ENCODE measurements at regions not wholly inside any gene's neighbourhood (a gene's known extent, or its start where the extent isn't known, plus 50 kb on each side); places are given as distances from the start of the nearest gene placed in this dataset.

DNA sequence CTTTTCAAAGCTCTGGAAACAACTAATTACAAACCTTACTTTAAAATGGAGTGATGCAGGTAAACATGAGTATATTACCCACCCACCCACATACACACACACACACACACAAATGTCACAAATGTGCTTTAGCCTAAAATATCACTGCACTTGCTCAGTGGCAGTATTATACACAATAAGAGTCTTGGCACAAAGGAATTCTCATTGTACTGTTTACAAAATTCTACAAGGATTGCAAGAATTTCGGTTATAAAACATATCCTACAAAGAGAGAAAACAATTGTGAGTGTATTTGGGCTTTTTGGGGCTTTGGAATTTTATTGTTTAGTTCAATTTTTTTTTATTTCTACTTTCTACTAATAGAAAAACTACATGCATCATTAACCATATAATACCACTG, 113.2 kb upstream of the BEND6 start:
- ChIA-PET CTCF (no interaction called here), POLR2A (no interaction called here)
- H3K4me1 Mint-ChIP-seq (ENCODE audit: low read depth) = peaks cover 8% of the 10 kb centered on the region
- ATAC-seq (ENCODE audit: poor library complexity) (no peak), DNase-seq (no peak)
- Histone ChIP-seq H3K4me3 (ENCODE audit: low read length) (no peak overlapping the region), H3K27me3 (ENCODE audit: control insufficient read depth in 1 of 2, insufficient read depth in 2 of 2, low read length in 2 of 2) (peaks cover 11 to 44% of the 10 kb centered on the region in 2 experiments), H3K27ac (ENCODE audit: low read depth in 1 of 2, low read length in 2 of 2) (no peak overlapping the region), H3K36me3 (ENCODE audit: insufficient read depth, low read length) (no peaks in the 10 kb centered on the region), H3K4me1 (ENCODE audit: insufficient read depth, low read length) (peaks cover 9% of the 10 kb centered on the region), H3K9me3 (ENCODE audit: control insufficient read depth in 1 of 2, insufficient read depth in 1 of 2, low read length in 2 of 2) (peaks cover 0 to 4% of the 10 kb centered on the region in 2 experiments)
- no peaks in the 10 kb centered on the region for H3K36me3 Mint-ChIP-seq (ENCODE audit: low read depth)
- H3K4me3 Mint-ChIP-seq = no peak overlapping the region
- H3K27ac Mint-ChIP-seq = no peak overlapping the region
- H3K9me3 Mint-ChIP-seq = no peaks in the 10 kb centered on the region
- H3K27me3 Mint-ChIP-seq = peaks cover 75% of the 10 kb centered on the region
- intact Hi-C loops (cut with DNase I, micrococcal nuclease) = no loop called here
- TF ChIP-seq CTCF (IDR thresholded peaks at IDR 0.05) = no peak

DNA sequence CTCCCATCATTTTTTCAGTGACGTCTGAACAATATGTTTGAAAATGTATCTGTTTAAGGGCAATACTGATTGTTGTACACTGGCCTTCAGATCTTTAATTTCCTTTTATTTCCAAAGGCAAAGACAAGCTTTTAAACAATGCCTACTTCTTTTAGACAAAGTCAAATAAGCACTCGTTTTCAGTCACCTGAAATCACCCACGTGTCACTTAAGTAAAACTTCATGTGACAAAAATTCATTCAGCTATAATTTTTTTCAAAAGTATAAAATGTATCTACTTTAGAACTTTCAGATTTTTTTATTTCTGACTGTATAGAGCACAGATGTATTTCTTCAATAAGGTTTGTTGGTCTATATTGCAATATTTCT, 113.5 kb upstream of the BEND6 start:
- ATAC-seq (ENCODE audit: poor library complexity) (no peak), DNase-seq (no peak)
- no peaks in the 10 kb centered on the region for H3K9me3 Mint-ChIP-seq
- Histone ChIP-seq H3K4me3 (ENCODE audit: low read length) (no peak overlapping the region), H3K9me3 (ENCODE audit: control insufficient read depth in 1 of 2, insufficient read depth in 1 of 2, low read length in 2 of 2) (peaks cover 0 to 4% of the 10 kb centered on the region in 2 experiments), H3K36me3 (ENCODE audit: insufficient read depth, low read length) (no peaks in the 10 kb centered on the region), H3K4me1 (ENCODE audit: insufficient read depth, low read length) (peaks cover 9% of the 10 kb centered on the region), H3K27me3 (ENCODE audit: control insufficient read depth in 1 of 2, insufficient read depth in 2 of 2, low read length in 2 of 2) (peaks cover 11 to 44% of the 10 kb centered on the region in 2 experiments), H3K27ac (ENCODE audit: low read depth in 1 of 2, low read length in 2 of 2) (no peak overlapping the region)
- intact Hi-C loops (cut with DNase I, micrococcal nuclease) = no loop called here
- TF ChIP-seq CTCF (IDR thresholded peaks at IDR 0.05) = no peak
- H3K27ac Mint-ChIP-seq = no peak overlapping the region
- ChIA-PET POLR2A (no interaction called here), CTCF (no interaction called here)
- H3K27me3 Mint-ChIP-seq = peaks cover 71% of the 10 kb centered on the region
- H3K4me3 Mint-ChIP-seq = no peak overlapping the region
- no peaks in the 10 kb centered on the region for H3K36me3 Mint-ChIP-seq (ENCODE audit: low read depth)
- peaks cover 8% of the 10 kb centered on the region for H3K4me1 Mint-ChIP-seq (ENCODE audit: low read depth)

- Histone ChIP-seq H3K4me1 (ENCODE audit: insufficient read depth, low read length) (peaks cover 9% of the 10 kb centered on the region), H3K4me3 (ENCODE audit: low read length) (no peak overlapping the region), H3K27me3 (ENCODE audit: control insufficient read depth in 1 of 2, insufficient read depth in 2 of 2, low read length in 2 of 2) (peaks cover 11 to 44% of the 10 kb centered on the region in 2 experiments), H3K36me3 (ENCODE audit: insufficient read depth, low read length) (no peaks in the 10 kb centered on the region), H3K9me3 (ENCODE audit: control insufficient read depth in 1 of 2, insufficient read depth in 1 of 2, low read length in 2 of 2) (peaks cover 0 to 4% of the 10 kb centered on the region in 2 experiments), H3K27ac (ENCODE audit: low read depth in 1 of 2, low read length in 2 of 2) (no peak overlapping the region)
- ChIA-PET POLR2A (no interaction called here), CTCF (interaction anchor here (0.8 kb wide), 1 partner anchor 62 kb away, joined by 4 read pairs; no protein-coding TSS in a partner anchor)
- no peak overlapping the region for H3K27ac Mint-ChIP-seq
- peaks cover 67% of the 10 kb centered on the region for H3K27me3 Mint-ChIP-seq
- no peak for TF ChIP-seq CTCF (IDR thresholded peaks at IDR 0.05)
- H3K36me3 Mint-ChIP-seq (ENCODE audit: low read depth) = no peaks in the 10 kb centered on the region
- H3K9me3 Mint-ChIP-seq = no peaks in the 10 kb centered on the region
- DNase-seq = no peak
- intact Hi-C loops (cut with DNase I, micrococcal nuclease) = no loop called here
- H3K4me3 Mint-ChIP-seq = no peak overlapping the region
- H3K4me1 Mint-ChIP-seq (ENCODE audit: low read depth) = peaks cover 8% of the 10 kb centered on the region
- ATAC-seq (ENCODE audit: poor library complexity) = no peak
These were observed 114.2 kb upstream of the BEND6 start for GRCh38 chr6:56840467-56841380.
